CD4-positive, alpha-beta memory T cell (primary cell): ENCODE measurements at regions not wholly inside any gene's neighbourhood (a gene's known extent, or its start where the extent isn't known, plus 50 kb on each side); places are given as distances from the start of the nearest gene placed in this dataset.

ENCODE experiments used
- CTCF ChIA-PET: fragments of 350-600 bp; sonication (Branson Sonifier 250); formaldehyde crosslinking; loops from one replicate; lab custom pipeline; 2021; ENCODE audit warnings: inconsistent platforms; ENCODE audit not compliant: partially characterized antibody; lab: Charles Lee
- POLR2A ChIA-PET: fragments of 350-600 bp; sonication (Branson Sonifier 250); formaldehyde crosslinking; loops from one replicate; lab custom pipeline; 2021; ENCODE audit not compliant: partially characterized antibody; lab: Charles Lee
- DNase-seq, 5 donors: peaks; one replicate each; pipeline versions ENCODE4 v3.0.0 to v3.0.0-alpha.2; 2020 to 2022; ENCODE audit warnings: mixed read lengths in 1 of 5
- H3K27ac ChIP-seq: one replicate; pipeline ENCODE4 v1.7.0; 2013; ENCODE audit warnings: low read depth, low read length
- H3K27me3 ChIP-seq: 2 replicates; pipeline ENCODE4 v1.7.0; 2013; ENCODE audit warnings: mild to moderate bottlenecking, low read length, moderate library complexity; ENCODE audit not compliant: insufficient read depth
- H3K36me3 ChIP-seq: 2 replicates; pipeline ENCODE4 v1.7.0; 2013; ENCODE audit warnings: mild to moderate bottlenecking, low read length, moderate library complexity; ENCODE audit not compliant: insufficient read depth
- H3K4me1 ChIP-seq: 2 replicates; pipeline ENCODE4 v1.7.0; 2013; ENCODE audit warnings: mild to moderate bottlenecking, low read length, moderate library complexity; ENCODE audit not compliant: insufficient read depth
- H3K4me3 ChIP-seq, 2 donors: one replicate each; pipeline ENCODE4 v1.7.0; 2013; ENCODE audit warnings: low read length in 2 of 2, mild to moderate bottlenecking in 1 of 2
- H3K9me3 ChIP-seq, 2 donors: one replicate each; pipeline ENCODE4 v1.7.0; 2013; ENCODE audit warnings: low read length in 2 of 2, control low read depth in 1 of 2; ENCODE audit not compliant: control insufficient read depth in 1 of 2
- H3K27ac Mint-ChIP-seq, 7 donors: one replicate each; pipeline ENCODE4 v1.8.0; 2020 to 2021; ENCODE audit warnings: mixed read lengths in 7 of 7, mild to moderate bottlenecking in 6 of 7, inconsistent platforms in 3 of 7, moderate library complexity in 3 of 7
- H3K27me3 Mint-ChIP-seq, 2 donors: one replicate each; pipeline ENCODE4 v1.8.0; 2020 to 2021; ENCODE audit warnings: mixed read lengths in 2 of 2
- H3K36me3 Mint-ChIP-seq, 2 donors: one replicate each; pipeline ENCODE4 v1.8.0; 2020 to 2021; ENCODE audit warnings: mixed read lengths in 2 of 2, inconsistent platforms in 1 of 2, mild to moderate bottlenecking in 1 of 2
- H3K4me1 Mint-ChIP-seq, 4 donors: one replicate each; pipeline ENCODE4 v1.8.0; 2020 to 2021; ENCODE audit warnings: mixed read lengths in 4 of 4, mild to moderate bottlenecking in 1 of 4
- H3K4me3 Mint-ChIP-seq, 8 donors: one replicate each; pipeline ENCODE4 v1.8.0; 2020 to 2021; ENCODE audit warnings: mixed read lengths in 8 of 8, mild to moderate bottlenecking in 7 of 8, moderate library complexity in 6 of 8, inconsistent platforms in 3 of 8
- H3K9me3 Mint-ChIP-seq, 8 donors: one replicate each; pipeline ENCODE4 v1.8.0; 2020 to 2021; ENCODE audit warnings: mixed read lengths in 8 of 8, mild to moderate bottlenecking in 5 of 8, inconsistent platforms in 3 of 8, moderate library complexity in 1 of 8
- intact Hi-C: fragments of 100-400 bp; cut with micrococcal nuclease; formaldehyde crosslinking; loops from one replicate; pipeline ENCODE4 v1.15.1; 2023

DNA sequence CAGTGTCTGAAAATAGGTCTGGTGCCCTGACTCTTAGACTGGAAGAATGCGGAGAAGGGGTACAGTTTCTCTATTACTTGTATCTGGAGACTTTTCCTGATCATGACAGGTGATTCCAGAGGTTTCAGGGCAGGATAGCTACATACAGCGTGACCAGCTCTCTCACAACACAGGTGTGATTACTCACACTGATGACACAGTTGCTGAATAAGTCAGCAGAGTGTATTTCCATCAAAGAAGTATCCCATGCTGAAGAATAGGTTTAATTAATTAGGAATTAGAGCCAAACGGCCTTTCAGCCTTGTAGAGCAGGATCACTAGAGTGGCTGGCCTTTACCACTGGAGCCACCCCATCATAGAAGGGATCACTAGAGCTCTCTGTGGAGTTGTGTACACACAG, 298.6 kb downstream of the LMX1A start:
- Histone ChIP-seq H3K27ac (no peak overlapping the region), H3K9me3 (no peaks in the 10 kb centered on the region), H3K27me3 (no peaks in the 10 kb centered on the region), H3K4me1 (no peaks in the 10 kb centered on the region), H3K36me3 (no peaks in the 10 kb centered on the region), H3K4me3 (no peak overlapping the region)
- intact Hi-C loops, result no loop called here
- ChIA-PET CTCF (interaction anchor here (1.6 kb wide), 1 partner anchor 10 kb away, joined by 3 read pairs; no protein-coding TSS in a partner anchor), POLR2A (no interaction called here)
- no peaks in the 10 kb centered on the region for H3K4me1 Mint-ChIP-seq
- no peak for DNase-seq
- H3K4me3 Mint-ChIP-seq, result no peak overlapping the region
- peaks cover 0 to 6% of the 10 kb centered on the region in 2 donors for H3K27me3 Mint-ChIP-seq
- H3K27ac Mint-ChIP-seq, result no peak overlapping the region
- H3K36me3 Mint-ChIP-seq, result no peaks in the 10 kb centered on the region
- peaks cover 0 to 7% (median 0%) of the 10 kb centered on the region in 8 donors for H3K9me3 Mint-ChIP-seq

DNA sequence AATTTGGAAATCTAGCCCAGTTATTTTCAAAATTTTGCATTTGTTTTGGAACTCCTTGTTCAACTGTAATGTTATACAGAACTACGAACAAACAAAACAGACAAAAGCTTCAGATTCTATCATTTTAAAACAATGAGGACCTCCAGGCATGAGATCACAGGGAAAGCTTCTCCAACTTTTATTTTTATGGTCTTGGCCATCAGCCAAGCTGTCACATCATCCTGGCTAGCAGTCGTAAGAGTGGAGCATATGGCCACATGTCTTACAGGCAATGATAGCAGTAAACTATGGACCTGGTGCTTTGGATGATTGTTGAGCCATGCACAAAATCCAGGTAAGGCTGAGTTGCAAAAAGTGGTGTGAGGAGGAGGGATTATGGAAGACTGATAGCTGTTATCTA, 299.6 kb downstream of the LMX1A start:
- H3K4me3 ChIP-seq, result no peak overlapping the region
- no peak for DNase-seq
- H3K27me3 ChIP-seq, result no peaks in the 10 kb centered on the region
- intact Hi-C loops, result no loop called here
- no peaks in the 10 kb centered on the region for H3K9me3 ChIP-seq
- H3K9me3 Mint-ChIP-seq, result peaks cover 0 to 7% (median 0%) of the 10 kb centered on the region in 8 donors
- H3K4me1 Mint-ChIP-seq, result no peaks in the 10 kb centered on the region
- H3K27ac Mint-ChIP-seq, result no peak overlapping the region
- H3K27ac ChIP-seq, result no peak overlapping the region
- H3K36me3 Mint-ChIP-seq, result no peaks in the 10 kb centered on the region
- CTCF ChIA-PET, result no interaction called here
- no peak overlapping the region for H3K4me3 Mint-ChIP-seq
- no peaks in the 10 kb centered on the region for H3K4me1 ChIP-seq
- POLR2A ChIA-PET, result no interaction called here
- H3K27me3 Mint-ChIP-seq, result peaks cover 0 to 6% of the 10 kb centered on the region in 2 donors
- H3K36me3 ChIP-seq, result no peaks in the 10 kb centered on the region

DNA sequence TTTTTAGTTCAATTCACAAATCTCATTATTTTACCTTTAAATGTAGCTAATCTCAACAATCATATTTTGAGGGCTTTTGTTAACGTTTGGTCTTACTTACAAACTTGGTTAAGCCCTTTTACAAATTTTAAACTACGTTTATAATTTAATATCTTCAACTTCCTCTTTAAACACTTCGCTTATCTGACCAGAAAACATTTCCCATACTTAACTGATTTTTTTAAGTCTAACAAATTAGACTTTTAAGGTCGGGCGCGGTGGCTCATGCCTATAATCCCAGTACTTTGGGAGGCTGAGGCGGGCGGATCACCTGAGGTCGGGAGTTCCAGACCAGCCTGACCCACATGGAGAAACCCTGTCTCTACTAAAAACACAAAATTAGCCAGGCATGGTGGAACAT, 300.9 kb downstream of the LMX1A start:
- H3K4me1 Mint-ChIP-seq, result no peaks in the 10 kb centered on the region
- H3K36me3 ChIP-seq, result no peaks in the 10 kb centered on the region
- ChIA-PET POLR2A (no interaction called here), CTCF (no interaction called here)
- no peaks in the 10 kb centered on the region for H3K9me3 ChIP-seq
- H3K27me3 Mint-ChIP-seq, result peaks cover 0 to 5% of the 10 kb centered on the region in 2 donors
- intact Hi-C loops, result no loop called here
- H3K27ac ChIP-seq, result no peak overlapping the region
- H3K4me1 ChIP-seq, result no peaks in the 10 kb centered on the region
- no peaks in the 10 kb centered on the region for H3K27me3 ChIP-seq
- no peak for DNase-seq
- H3K9me3 Mint-ChIP-seq, result peaks cover 0 to 7% (median 0%) of the 10 kb centered on the region in 8 donors
- H3K27ac Mint-ChIP-seq, result no peak overlapping the region
- H3K4me3 ChIP-seq, result no peak overlapping the region
- no peak overlapping the region for H3K4me3 Mint-ChIP-seq
- H3K36me3 Mint-ChIP-seq, result no peaks in the 10 kb centered on the region

DNA sequence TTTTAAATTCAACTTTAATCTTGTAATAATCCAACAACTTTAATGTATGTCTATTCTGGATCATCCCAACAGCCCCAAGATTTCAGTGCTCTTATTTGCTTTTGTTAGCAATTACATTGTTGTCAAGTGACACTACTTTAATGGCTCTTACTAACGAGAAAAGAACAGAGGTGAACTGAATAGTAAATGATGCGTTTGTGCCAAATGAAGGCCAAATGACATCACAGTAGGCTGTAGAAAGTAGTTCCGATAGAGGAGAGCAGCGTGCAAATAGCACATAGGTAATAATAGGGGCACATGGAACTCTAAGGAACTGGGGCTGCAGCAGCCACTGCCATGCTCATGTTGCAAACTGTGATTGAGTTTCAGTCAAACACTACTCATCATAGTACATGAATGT, 301.9 kb downstream of the LMX1A start:
- no peak overlapping the region for H3K27ac Mint-ChIP-seq
- Histone ChIP-seq H3K27me3 (no peaks in the 10 kb centered on the region), H3K4me1 (no peaks in the 10 kb centered on the region), H3K36me3 (no peaks in the 10 kb centered on the region), H3K27ac (no peak overlapping the region), H3K9me3 (no peaks in the 10 kb centered on the region), H3K4me3 (no peak overlapping the region)
- H3K36me3 Mint-ChIP-seq, result no peaks in the 10 kb centered on the region
- no peaks in the 10 kb centered on the region for H3K4me1 Mint-ChIP-seq
- peaks cover 0 to 7% (median 0%) of the 10 kb centered on the region in 8 donors for H3K9me3 Mint-ChIP-seq
- H3K27me3 Mint-ChIP-seq, result peaks cover 0 to 5% of the 10 kb centered on the region in 2 donors
- ChIA-PET POLR2A (no interaction called here), CTCF (no interaction called here)
- intact Hi-C loops, result no loop called here
- H3K4me3 Mint-ChIP-seq, result no peak overlapping the region
- no peak for DNase-seq

DNA sequence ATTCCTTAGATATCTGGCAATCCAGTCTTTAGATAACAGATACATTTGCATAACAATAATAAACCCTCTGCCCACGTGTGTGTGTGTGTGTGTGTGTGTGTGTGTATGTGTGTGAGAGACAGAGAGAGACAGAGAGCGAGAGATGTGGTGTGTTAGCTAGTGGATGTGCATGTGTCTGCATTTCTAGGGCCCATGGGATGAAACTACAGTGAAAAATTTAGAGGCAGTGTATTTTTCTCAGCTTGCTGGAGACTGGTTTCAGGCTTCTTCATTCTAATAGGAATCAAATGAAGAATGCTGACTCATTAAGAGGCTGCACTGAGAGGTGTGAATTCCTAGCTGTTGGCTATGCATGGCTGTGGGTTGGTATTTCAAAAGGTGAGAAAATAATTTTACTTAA, 303.2 kb downstream of the LMX1A start:
- ChIA-PET CTCF (no interaction called here), POLR2A (no interaction called here)
- Histone ChIP-seq H3K4me3 (no peak overlapping the region), H3K27ac (no peak overlapping the region), H3K4me1 (no peaks in the 10 kb centered on the region), H3K9me3 (no peaks in the 10 kb centered on the region), H3K27me3 (no peaks in the 10 kb centered on the region), H3K36me3 (no peaks in the 10 kb centered on the region)
- Mint-ChIP-seq H3K4me3 (no peak overlapping the region), H3K27ac (no peak overlapping the region), H3K4me1 (no peaks in the 10 kb centered on the region), H3K9me3 (peaks cover 0 to 7% (median 0%) of the 10 kb centered on the region in 8 donors), H3K36me3 (no peaks in the 10 kb centered on the region), H3K27me3 (peaks cover 0 to 5% of the 10 kb centered on the region in 2 donors)
- intact Hi-C loops, result no loop called here
- no peak for DNase-seq

DNA sequence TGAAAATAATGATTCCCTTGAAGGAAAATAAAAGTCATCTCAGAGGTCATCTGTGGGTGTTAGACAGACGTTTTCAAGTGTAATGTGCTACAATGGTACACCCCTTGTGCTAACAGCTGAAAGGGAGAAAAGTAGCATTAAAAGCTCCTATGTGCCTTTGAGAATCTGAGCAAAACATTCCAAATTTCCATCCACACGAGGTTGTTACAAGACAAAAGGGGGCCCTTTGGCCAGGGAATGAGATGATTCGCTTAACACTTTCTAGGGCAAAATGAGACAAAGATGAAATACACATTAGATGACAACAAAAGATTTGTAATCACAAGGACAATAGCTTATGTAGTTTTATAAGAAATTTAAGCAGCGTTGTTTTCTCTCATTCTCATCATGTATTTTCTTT, 303.6 kb downstream of the LMX1A start:
- no peaks in the 10 kb centered on the region for H3K4me1 ChIP-seq
- Mint-ChIP-seq H3K9me3 (peaks cover 0 to 9% (median 0%) of the 10 kb centered on the region in 8 donors), H3K4me1 (no peaks in the 10 kb centered on the region), H3K4me3 (no peak overlapping the region), H3K27me3 (peaks cover 0 to 5% of the 10 kb centered on the region in 2 donors), H3K36me3 (no peaks in the 10 kb centered on the region), H3K27ac (no peak overlapping the region)
- CTCF ChIA-PET, result no interaction called here
- no peak overlapping the region for H3K4me3 ChIP-seq
- H3K27me3 ChIP-seq, result no peaks in the 10 kb centered on the region
- intact Hi-C loops, result no loop called here
- H3K36me3 ChIP-seq, result no peaks in the 10 kb centered on the region
- H3K9me3 ChIP-seq, result no peaks in the 10 kb centered on the region
- no peak for DNase-seq
- no peak overlapping the region for H3K27ac ChIP-seq
- POLR2A ChIA-PET, result no interaction called here

DNA sequence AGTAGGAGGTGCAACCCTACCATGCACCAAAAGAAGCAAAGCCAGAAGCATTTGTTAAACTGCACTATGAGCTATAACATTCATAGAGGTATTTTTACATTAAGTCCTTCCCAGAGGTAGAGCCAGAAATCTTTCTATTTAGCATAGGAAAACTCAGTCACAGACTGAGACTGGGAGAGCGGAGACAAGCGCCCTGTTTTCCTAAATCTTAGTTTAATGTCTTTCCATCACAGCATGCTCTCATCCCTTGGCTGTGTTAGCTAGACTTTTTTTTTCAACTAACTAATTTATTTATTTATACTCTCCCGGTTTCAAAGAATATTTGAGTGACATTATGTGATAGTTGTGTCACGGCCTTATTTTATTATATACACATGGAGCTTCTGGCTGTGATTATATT, 304.1 kb downstream of the LMX1A start:
- H3K36me3 Mint-ChIP-seq, result no peaks in the 10 kb centered on the region
- H3K4me3 Mint-ChIP-seq, result no peak overlapping the region
- POLR2A ChIA-PET, result no interaction called here
- DNase-seq, result no peak
- H3K27ac Mint-ChIP-seq, result no peak overlapping the region
- H3K36me3 ChIP-seq, result no peaks in the 10 kb centered on the region
- H3K27me3 Mint-ChIP-seq, result peaks cover 0 to 5% of the 10 kb centered on the region in 2 donors
- no peak overlapping the region for H3K27ac ChIP-seq
- no peaks in the 10 kb centered on the region for H3K4me1 ChIP-seq
- CTCF ChIA-PET, result no interaction called here
- H3K9me3 Mint-ChIP-seq, result peaks cover 0 to 10% (median 0%) of the 10 kb centered on the region in 8 donors
- intact Hi-C loops, result no loop called here
- H3K4me1 Mint-ChIP-seq, result no peaks in the 10 kb centered on the region
- H3K4me3 ChIP-seq, result no peak overlapping the region
- H3K9me3 ChIP-seq, result no peaks in the 10 kb centered on the region
- no peaks in the 10 kb centered on the region for H3K27me3 ChIP-seq

DNA sequence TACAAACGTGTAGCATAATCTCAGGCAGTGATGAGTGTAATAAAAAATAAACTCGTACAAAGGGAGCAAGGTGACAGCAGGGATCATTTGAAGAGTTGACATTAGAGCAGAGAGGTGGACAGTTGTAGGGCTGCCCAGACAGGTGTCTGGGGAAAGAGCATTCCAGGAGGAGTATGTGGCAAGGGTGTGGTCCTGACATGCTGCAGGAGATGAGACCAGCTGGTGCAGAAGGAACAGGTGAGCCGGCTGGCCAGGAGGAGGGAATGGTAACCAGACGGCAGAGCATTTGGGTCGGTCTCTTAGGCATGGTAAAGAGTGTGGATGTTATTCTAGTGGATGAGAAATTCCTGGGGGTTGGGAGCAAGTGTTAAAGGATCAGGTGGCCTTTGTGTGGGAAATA, 306.3 kb downstream of the LMX1A start:
- Mint-ChIP-seq H3K9me3 (peaks cover 0 to 4% (median 0%) of the 10 kb centered on the region in 8 donors), H3K4me3 (no peak overlapping the region), H3K27ac (no peak overlapping the region), H3K27me3 (no peaks in the 10 kb centered on the region), H3K4me1 (no peaks in the 10 kb centered on the region), H3K36me3 (no peaks in the 10 kb centered on the region)
- no peaks in the 10 kb centered on the region for H3K36me3 ChIP-seq
- H3K27me3 ChIP-seq, result no peaks in the 10 kb centered on the region
- no peaks in the 10 kb centered on the region for H3K9me3 ChIP-seq
- intact Hi-C loops, result no loop called here
- no peak for DNase-seq
- no peak overlapping the region for H3K27ac ChIP-seq
- ChIA-PET CTCF (no interaction called here), POLR2A (no interaction called here)
- H3K4me3 ChIP-seq, result no peak overlapping the region
- H3K4me1 ChIP-seq, result no peaks in the 10 kb centered on the region
